ENCODE measurements at regions not wholly inside any gene's neighbourhood (a gene's known extent, or its start where the extent isn't known, plus 50 kb on each side); places are given as distances from the start of the nearest gene placed in this dataset.

- Histone ChIP-seq H3K4me1 (ENCODE audit: control insufficient read depth, extremely low read depth, insufficient read depth, low read length) (no peaks in the 10 kb centered on the region), H3K4me3 (replicated peaks in 1 of 4; ENCODE audit: control extremely low read depth in 1 of 4, insufficient read depth in 1 of 4, low read depth in 3 of 4, low read length in 4 of 4) (no peak overlapping the region), H3K9ac (ENCODE audit: insufficient read depth, low read length) (no peak overlapping the region), H3K27ac (ENCODE audit: insufficient read depth, low read length) (no peak overlapping the region), H4K20me1 (ENCODE audit: control insufficient read depth, extremely low read depth, insufficient read depth, low read length) (no peaks in the 10 kb centered on the region), H3K9me3 (ENCODE audit: control insufficient read depth, insufficient read depth, low read depth, low read length) (no peaks in the 10 kb centered on the region), H2AFZ (ENCODE audit: low read length) (no peak overlapping the region), H3K4me2 (ENCODE audit: extremely low read depth, insufficient read depth, low read length) (no peak overlapping the region), H3K79me2 (ENCODE audit: control insufficient read depth, insufficient read depth, low read length) (no peaks in the 10 kb centered on the region), H3K27me3 (ENCODE audit: control insufficient read depth, insufficient read depth, low read length) (no peaks in the 10 kb centered on the region), H3K36me3 (ENCODE audit: control insufficient read depth, insufficient read depth, low read length) (no peaks in the 10 kb centered on the region)
- no peak for TF ChIP-seq CTCF (conservative IDR thresholded peaks at IDR 0.05 in 1 of 2, IDR thresholded peaks at IDR 0.05 in 1 of 2; ENCODE audit: low read depth in 1 of 2, low read length in 2 of 2)
- TF ChIP-seq EZH2 (IDR thresholded peaks at IDR 0.05; ENCODE audit: low read length, missing control alignments): no peak
- no peak for DNase-seq (ENCODE audit: low read depth in 2 of 2)
Observed at GRCh38 chr9:25543806-25544205, 134.4 kb downstream of the TUSC1 start.

DNA sequence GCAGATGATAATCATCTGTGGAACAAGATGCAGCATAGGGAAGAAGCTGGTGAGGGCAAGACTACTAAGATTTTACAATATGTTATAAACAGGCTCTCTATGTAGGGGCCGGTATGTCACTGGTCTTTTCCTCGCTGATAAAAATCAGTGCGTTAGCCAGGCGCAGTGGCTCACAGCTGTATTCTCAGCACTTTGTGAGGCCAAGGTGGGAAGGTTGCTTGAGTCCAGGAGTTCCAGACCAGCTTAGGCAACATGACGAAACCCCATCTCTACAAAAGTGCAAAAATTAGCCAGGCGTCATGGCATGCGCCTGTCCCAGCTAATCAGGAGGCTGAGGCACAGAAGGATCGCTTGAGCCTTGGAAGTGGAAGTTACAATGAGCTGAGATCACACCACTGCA lies 135.9 kb downstream of the TUSC1 start:
- Histone ChIP-seq H2AFZ (ENCODE audit: low read length) (no peak overlapping the region), H3K9ac (ENCODE audit: insufficient read depth, low read length) (no peak overlapping the region), H3K4me1 (ENCODE audit: control insufficient read depth, extremely low read depth, insufficient read depth, low read length) (no peaks in the 10 kb centered on the region), H3K9me3 (ENCODE audit: control insufficient read depth, insufficient read depth, low read depth, low read length) (no peaks in the 10 kb centered on the region), H3K27ac (ENCODE audit: insufficient read depth, low read length) (no peak overlapping the region), H3K4me2 (ENCODE audit: extremely low read depth, insufficient read depth, low read length) (no peak overlapping the region), H3K4me3 (replicated peaks in 1 of 4; ENCODE audit: control extremely low read depth in 1 of 4, insufficient read depth in 1 of 4, low read depth in 3 of 4, low read length in 4 of 4) (no peak overlapping the region), H3K79me2 (ENCODE audit: control insufficient read depth, insufficient read depth, low read length) (no peaks in the 10 kb centered on the region), H3K36me3 (ENCODE audit: control insufficient read depth, insufficient read depth, low read length) (no peaks in the 10 kb centered on the region), H4K20me1 (ENCODE audit: control insufficient read depth, extremely low read depth, insufficient read depth, low read length) (no peaks in the 10 kb centered on the region), H3K27me3 (ENCODE audit: control insufficient read depth, insufficient read depth, low read length) (no peaks in the 10 kb centered on the region)
- TF ChIP-seq EZH2 (IDR thresholded peaks at IDR 0.05; ENCODE audit: low read length, missing control alignments) (no peak), CTCF (conservative IDR thresholded peaks at IDR 0.05 in 1 of 2, IDR thresholded peaks at IDR 0.05 in 1 of 2; ENCODE audit: low read depth in 1 of 2, low read length in 2 of 2) (no peak)
- DNase-seq (ENCODE audit: low read depth in 2 of 2): no peak

DNA sequence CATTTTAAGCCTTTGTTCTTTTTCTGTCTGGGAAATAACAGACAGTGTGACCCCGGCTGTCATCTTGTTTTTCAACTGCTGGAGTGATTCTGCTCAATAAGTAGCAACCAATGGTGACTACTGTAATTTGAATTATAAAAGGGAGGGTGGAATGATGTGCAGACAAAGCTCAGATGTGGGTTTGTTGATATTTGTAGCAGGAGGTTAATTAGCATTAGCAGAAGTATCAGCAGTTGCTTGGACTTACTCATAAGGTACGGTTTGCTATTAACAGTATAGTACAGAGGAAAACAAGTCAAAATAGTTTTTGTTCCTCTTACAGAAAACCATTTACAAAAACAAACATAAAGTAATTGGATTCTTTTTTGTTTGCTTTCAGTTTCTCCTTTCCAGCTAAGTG lies 140.4 kb downstream of the TUSC1 start:
- no peak for TF ChIP-seq EZH2 (IDR thresholded peaks at IDR 0.05; ENCODE audit: low read length, missing control alignments)
- TF ChIP-seq CTCF (conservative IDR thresholded peaks at IDR 0.05 in 1 of 2, IDR thresholded peaks at IDR 0.05 in 1 of 2; ENCODE audit: low read depth in 1 of 2, low read length in 2 of 2): no peak
- Histone ChIP-seq H3K9ac (ENCODE audit: insufficient read depth, low read length) (no peak overlapping the region), H3K9me3 (ENCODE audit: control insufficient read depth, insufficient read depth, low read depth, low read length) (no peaks in the 10 kb centered on the region), H3K4me2 (ENCODE audit: extremely low read depth, insufficient read depth, low read length) (no peak overlapping the region), H3K27ac (ENCODE audit: insufficient read depth, low read length) (no peak overlapping the region), H3K4me1 (ENCODE audit: control insufficient read depth, extremely low read depth, insufficient read depth, low read length) (no peaks in the 10 kb centered on the region), H3K36me3 (ENCODE audit: control insufficient read depth, insufficient read depth, low read length) (no peaks in the 10 kb centered on the region), H2AFZ (ENCODE audit: low read length) (no peak overlapping the region), H3K79me2 (ENCODE audit: control insufficient read depth, insufficient read depth, low read length) (no peaks in the 10 kb centered on the region), H4K20me1 (ENCODE audit: control insufficient read depth, extremely low read depth, insufficient read depth, low read length) (no peaks in the 10 kb centered on the region), H3K4me3 (replicated peaks in 1 of 4; ENCODE audit: control extremely low read depth in 1 of 4, insufficient read depth in 1 of 4, low read depth in 3 of 4, low read length in 4 of 4) (no peak overlapping the region), H3K27me3 (ENCODE audit: control insufficient read depth, insufficient read depth, low read length) (no peaks in the 10 kb centered on the region)
- no peak for DNase-seq (ENCODE audit: low read depth in 2 of 2)
